H1 (cell line): ENCODE measurements at regions not wholly inside any gene's neighbourhood (a gene's known extent, or its start where the extent isn't known, plus 50 kb on each side); places are given as distances from the start of the nearest gene placed in this dataset.

Source experiments
- CTCF ChIA-PET: fragments of 300-600 bp; sonication (Branson Sonifier 250); formaldehyde crosslinking; loops from one replicate; lab custom pipeline; 2021; ENCODE audit not compliant: partially characterized antibody; lab: Charles Lee
- POLR2A ChIA-PET: fragments of 300-600 bp; sonication (Branson Sonifier 250); formaldehyde crosslinking; loops from one replicate; lab custom pipeline; 2021; ENCODE audit warnings: inconsistent platforms; ENCODE audit not compliant: partially characterized antibody; lab: Charles Lee
- DNase-seq, 2 experiments: peaks; one replicate each; pipeline versions ENCODE4 v3.0.0 to v3.0.0-alpha.2; 2010 to 2022; ENCODE audit warnings: low spot score in 2 of 2, low read depth in 1 of 2, mixed read lengths in 1 of 2
- FAIRE-seq: peaks from 2 replicates; lab custom pipeline; 2011; peaks lifted over from hg19 to GRCh38; lab: Jason Lieb, UNC
- H2AFZ ChIP-seq: 2 replicates; pipeline ENCODE4 v1.8.1; 2012; ENCODE audit warnings: low read length, inconsistent platforms
- H2AK5ac ChIP-seq: 2 replicates; pipeline ENCODE4 v1.6.1; 2013; ENCODE audit warnings: low read depth, low read length
- H2BK120ac ChIP-seq: replicated peaks from 2 replicates; pipeline ENCODE3; 2013; ENCODE audit warnings: low read depth, low read length, inconsistent platforms
- H2BK12ac ChIP-seq: 2 replicates; pipeline ENCODE4 v1.6.1; 2013; ENCODE audit warnings: low read depth, low read length
- H2BK15ac ChIP-seq: 2 replicates; pipeline ENCODE4 v1.6.1; 2013; ENCODE audit warnings: low read length
- H2BK20ac ChIP-seq: 2 replicates; pipeline ENCODE4 v1.6.1; 2013; ENCODE audit warnings: low read length
- H2BK5ac ChIP-seq: 2 replicates; pipeline ENCODE4 v1.6.1; 2013; ENCODE audit warnings: low read depth, low read length
- H3K14ac ChIP-seq: 2 replicates; pipeline ENCODE4 v1.6.1; 2013; ENCODE audit warnings: inconsistent platforms; ENCODE audit not compliant: insufficient read length
- H3K18ac ChIP-seq: 2 replicates; pipeline ENCODE4 v1.6.1; 2013; ENCODE audit warnings: low read length; ENCODE audit errors: extremely low read depth
- H3K23ac ChIP-seq: 2 replicates; pipeline ENCODE4 v1.6.1; 2013; ENCODE audit warnings: inconsistent platforms; ENCODE audit not compliant: insufficient read length
- H3K23me2 ChIP-seq: 2 replicates; pipeline ENCODE4 v1.6.1; 2013; ENCODE audit warnings: low read depth, low read length
- H3K27ac ChIP-seq: 2 replicates; pipeline ENCODE4 v1.6.1; 2011; ENCODE audit warnings: low read depth, low read length, inconsistent platforms
- H3K27me3 ChIP-seq, 4 experiments: replicated peaks in 1 of 4; 1 replicate in 1 of 4; 2 replicates in 3 of 4; pipeline versions ENCODE4 v1.6.1 to v1.8.1; 2011 to 2013; ENCODE audit warnings: low read length in 3 of 4, mild to moderate bottlenecking in 3 of 4, inconsistent platforms in 2 of 4, mixed read lengths in 2 of 4, moderate library complexity in 1 of 4; ENCODE audit not compliant: control insufficient read depth in 3 of 4, insufficient read depth in 3 of 4; ENCODE audit errors: extremely low read depth in 1 of 4
- H3K36me3 ChIP-seq, 4 experiments: 2 replicates each; pipeline versions ENCODE4 v1.6.1 to v1.8.1; 2011 to 2013; ENCODE audit warnings: mild to moderate bottlenecking in 4 of 4, low read length in 3 of 4, moderate library complexity in 2 of 4, control low read depth in 1 of 4, inconsistent platforms in 1 of 4; ENCODE audit not compliant: insufficient read depth in 4 of 4, control insufficient read depth in 2 of 4
- H3K4ac ChIP-seq: replicated peaks from 2 replicates; pipeline ENCODE3; 2013; ENCODE audit warnings: low read length, low read depth, mixed read lengths, inconsistent platforms; ENCODE audit not compliant: insufficient read length
- H3K4me1 ChIP-seq, 4 experiments: replicated peaks in 1 of 4; 1 replicate in 1 of 4; 2 replicates in 3 of 4; pipeline versions ENCODE4 v1.6.1 to v1.8.1; 2011 to 2013; ENCODE audit warnings: low read length in 3 of 4, inconsistent platforms in 2 of 4, mixed read lengths in 1 of 4; ENCODE audit not compliant: insufficient read depth in 4 of 4, control insufficient read depth in 3 of 4
- H3K4me2 ChIP-seq, 2 experiments: 2 replicates each; pipeline versions ENCODE4 v1.6.1 to v1.8.1; 2011 to 2013; ENCODE audit warnings: low read depth in 2 of 2, low read length in 2 of 2, control low read depth in 1 of 2, inconsistent platforms in 1 of 2, mild to moderate bottlenecking in 1 of 2; ENCODE audit not compliant: insufficient read depth in 1 of 2
- H3K4me3 ChIP-seq, 4 experiments: fragments of 200-600, 300-600 bp in 1 of 4; sonication (generic), shearing (Covaris generic), sonication (Bioruptor Twin) in 1 of 4; 2 replicates each; pipeline versions ENCODE4 v1.5.1 to v1.8.1; 2011 to 2016; ENCODE audit warnings: low read length in 4 of 4, low read depth in 3 of 4, control low read depth in 2 of 4, inconsistent platforms in 2 of 4, mild to moderate bottlenecking in 2 of 4, mixed read lengths in 1 of 4, moderate library complexity in 1 of 4; ENCODE audit not compliant: insufficient read depth in 2 of 4; ENCODE audit errors: extremely low read depth in 1 of 4
- H3K56ac ChIP-seq: replicated peaks from 2 replicates; pipeline ENCODE3; 2013; ENCODE audit warnings: low read depth, mild to moderate bottlenecking, mixed read lengths, low read length, inconsistent platforms; ENCODE audit not compliant: insufficient read length
- H3K79me1 ChIP-seq: 2 replicates; pipeline ENCODE4 v1.6.1; 2013; ENCODE audit warnings: low read depth, low read length, control low read depth
- H3K79me2 ChIP-seq, 2 experiments: 2 replicates each; pipeline versions ENCODE4 v1.6.1 to v1.8.1; 2012 to 2013; ENCODE audit warnings: low read length in 2 of 2, mild to moderate bottlenecking in 2 of 2, inconsistent platforms in 1 of 2; ENCODE audit not compliant: insufficient read depth in 2 of 2, control insufficient read depth in 1 of 2
- H3K9ac ChIP-seq, 4 experiments: replicated peaks in 1 of 4; 1 replicate in 1 of 4; 2 replicates in 3 of 4; pipeline versions ENCODE4 v1.6.1 to v1.8.1; 2011 to 2013; ENCODE audit warnings: low read depth in 3 of 4, low read length in 3 of 4, control low read depth in 2 of 4, mild to moderate bottlenecking in 2 of 4, moderate library complexity in 2 of 4, inconsistent platforms in 1 of 4; ENCODE audit errors: extremely low read depth in 1 of 4
- H3K9me3 ChIP-seq, 2 experiments: 2 replicates each; pipeline versions ENCODE4 v1.6.1 to v1.8.1; 2012 to 2013; ENCODE audit warnings: mild to moderate bottlenecking in 2 of 2, moderate library complexity in 2 of 2, control low read depth in 1 of 2, inconsistent platforms in 1 of 2, low read depth in 1 of 2, low read length in 1 of 2, mixed read lengths in 1 of 2; ENCODE audit not compliant: insufficient read depth in 2 of 2
- H4K20me1 ChIP-seq, 2 experiments: replicated peaks in 1 of 2; 2 replicates each; pipeline versions ENCODE3 to v1.8.1; 2011 to 2013; ENCODE audit warnings: inconsistent platforms in 2 of 2, low read length in 2 of 2, mild to moderate bottlenecking in 1 of 2; ENCODE audit not compliant: insufficient read depth in 2 of 2, control insufficient read depth in 1 of 2
- H4K5ac ChIP-seq: 2 replicates; pipeline ENCODE4 v1.6.1; 2013; ENCODE audit warnings: low read length, low read depth, mixed read lengths, inconsistent platforms; ENCODE audit not compliant: insufficient read length
- H4K8ac ChIP-seq: 2 replicates; pipeline ENCODE4 v1.8.0; 2013; ENCODE audit warnings: mild to moderate bottlenecking, moderate library complexity, low read length, inconsistent platforms; ENCODE audit not compliant: insufficient read depth; ENCODE audit errors: extremely low read depth
- H4K91ac ChIP-seq: replicated peaks from 2 replicates; pipeline ENCODE3; 2013; ENCODE audit warnings: low read length, mixed read lengths, inconsistent platforms; ENCODE audit not compliant: insufficient read length
- CHD1 ChIP-seq: IDR thresholded peaks from 2 replicates; pipeline ENCODE4 v1.6.1; 2012; ENCODE audit warnings: low read depth, low read length, improper control_type of control experiment
- KDM5A ChIP-seq: fragments of 200-600 bp; IDR thresholded peaks from 2 replicates; pipeline ENCODE4 v1.7.1; 2012; ENCODE audit warnings: mild to moderate bottlenecking, low read length, inconsistent platforms, mixed read lengths
- PHF8 ChIP-seq: fragments of 200-600 bp; sonication (generic); conservative IDR thresholded peaks from 2 replicates; pipeline ENCODE4 v1.7.1; 2012; ENCODE audit warnings: low read depth, mild to moderate bottlenecking, inconsistent platforms, low read length, moderate library complexity
- TAF7 ChIP-seq: optimal IDR thresholded peaks from 2 replicates; pipeline ENCODE3; 2011; ENCODE audit warnings: low read depth, mild to moderate bottlenecking, inconsistent platforms, low read length, moderate library complexity, borderline replicate concordance
- TBP ChIP-seq: IDR thresholded peaks from 2 replicates; pipeline ENCODE4 v1.6.1; 2011; ENCODE audit warnings: low read depth, low read length, improper control_type of control experiment
- TEAD4 ChIP-seq: IDR thresholded peaks from 2 replicates; pipeline ENCODE4 v1.6.1; 2012; ENCODE audit warnings: low read depth, low read length, inconsistent platforms, mixed read lengths
- WGBS, 2 experiments: shearing (Covaris generic) in 1 of 2; methylation state at CpG; one replicate each; pipeline versions ENCODE4 v1.1.6 to v1.1.7; 2013 to 2015; ENCODE audit warnings: low lambda C conversion rate in 2 of 2, mixed read lengths in 2 of 2, inconsistent platforms in 1 of 2, low coverage in 1 of 2, missing lambda C conversion rate in 1 of 2; ENCODE audit not compliant: insufficient replicate concordance in 2 of 2, insufficient coverage in 1 of 2, insufficient read length in 1 of 2; ENCODE audit errors: extremely low coverage in 1 of 2, missing lambda C conversion rate in 1 of 2; 5-methylcytosine and 5-hydroxymethylcytosine counted together

- H3K4ac ChIP-seq = no peak overlapping the region
- H3K14ac ChIP-seq = no peak overlapping the region
- FAIRE-seq = no peak
- 0 out of 2 replicates have a peak overlapping the region, but pooled peaks have one; percentile 42 for H2BK12ac ChIP-seq
- no peak overlapping the region for H2BK120ac ChIP-seq
- no peak overlapping the region for H2AFZ ChIP-seq
- no peaks in the 10 kb centered on the region for H3K9me3 ChIP-seq
- no peak overlapping the region for H3K27ac ChIP-seq
- TF ChIP-seq KDM5A (no peak), TBP (no peak), CHD1 (no peak), TAF7 (no peak), PHF8 (no peak), TEAD4 (no peak)
- H3K79me1 ChIP-seq = no peaks in the 10 kb centered on the region
- no peak overlapping the region for H2AK5ac ChIP-seq
- H4K5ac ChIP-seq = no peak overlapping the region
- H3K27me3 ChIP-seq = no peaks in the 10 kb centered on the region
- no peak overlapping the region for H3K4me2 ChIP-seq
- WGBS, 2 experiments = 89% methylated on average over 6 of the region's 6 CpGs; no CpG with 5 or more reads in 1 of the 2 experiments
- H3K4me1 ChIP-seq = no peaks in the 10 kb centered on the region
- H3K9ac ChIP-seq = no peak overlapping the region
- no peak overlapping the region for H4K8ac ChIP-seq
- POLR2A ChIA-PET = no interaction called here
- no peak overlapping the region for H4K91ac ChIP-seq
- no peak for DNase-seq
- H3K18ac ChIP-seq = no peak overlapping the region
- H4K20me1 ChIP-seq = no peaks in the 10 kb centered on the region
- CTCF ChIA-PET = interaction anchor here (2.4 kb wide), 1 partner anchor 9 kb away, joined by 9 read pairs; no protein-coding TSS in a partner anchor
- no peak overlapping the region for H2BK15ac ChIP-seq
- H2BK5ac ChIP-seq = no peak overlapping the region
- no peaks in the 10 kb centered on the region for H3K79me2 ChIP-seq
- no peak overlapping the region for H2BK20ac ChIP-seq
- H3K56ac ChIP-seq = no peak overlapping the region
- no peaks in the 10 kb centered on the region for H3K23me2 ChIP-seq
- H3K4me3 ChIP-seq = no peak overlapping the region
- H3K23ac ChIP-seq = no peak overlapping the region
- H3K36me3 ChIP-seq = no peaks in the 10 kb centered on the region
Observed at GRCh38 chr20:7294816-7295360, 527.4 kb downstream of the BMP2 start.
